Type B pancreatic cell (in vitro differentiated cells): ENCODE measurements at regions not wholly inside any gene's neighbourhood (a gene's known extent, or its start where the extent isn't known, plus 50 kb on each side); places are given as distances from the start of the nearest gene placed in this dataset.

Experiments used
- DNase-seq: peaks from one replicate; pipeline ENCODE4 v3.0.0; 2021; ENCODE audit warnings: mixed read lengths; ENCODE audit not compliant: unreplicated experiment; ENCODE audit errors: extremely low spot score
- H3K27ac Mint-ChIP-seq: 2 replicates; pipeline ENCODE4 v1.8.0; 2021; ENCODE audit warnings: mild to moderate bottlenecking, mixed read lengths
- H3K27me3 Mint-ChIP-seq: 2 replicates; pipeline ENCODE4 v1.8.0; 2021; ENCODE audit warnings: mixed read lengths
- H3K36me3 Mint-ChIP-seq: 2 replicates; pipeline ENCODE4 v1.8.0; 2021; ENCODE audit warnings: mixed read lengths
- H3K4me1 Mint-ChIP-seq: one replicate; pipeline ENCODE4 v1.8.0; 2021; ENCODE audit warnings: mixed read lengths; ENCODE audit not compliant: unreplicated experiment
- H3K4me3 Mint-ChIP-seq: 2 replicates; pipeline ENCODE4 v1.8.0; 2021; ENCODE audit warnings: mild to moderate bottlenecking, mixed read lengths
- H3K9me3 Mint-ChIP-seq: 2 replicates; pipeline ENCODE4 v1.8.0; 2021; ENCODE audit warnings: mixed read lengths
- TF ChIP-seq, protein P1 (sequence below): fragments of 200-600 bp; sonication (generic); conservative IDR thresholded peaks from 2 replicates; pipeline ENCODE4 v1.5.0; 2021; ENCODE audit warnings: antibody characterized with exemption, mild to moderate bottlenecking

DNA sequence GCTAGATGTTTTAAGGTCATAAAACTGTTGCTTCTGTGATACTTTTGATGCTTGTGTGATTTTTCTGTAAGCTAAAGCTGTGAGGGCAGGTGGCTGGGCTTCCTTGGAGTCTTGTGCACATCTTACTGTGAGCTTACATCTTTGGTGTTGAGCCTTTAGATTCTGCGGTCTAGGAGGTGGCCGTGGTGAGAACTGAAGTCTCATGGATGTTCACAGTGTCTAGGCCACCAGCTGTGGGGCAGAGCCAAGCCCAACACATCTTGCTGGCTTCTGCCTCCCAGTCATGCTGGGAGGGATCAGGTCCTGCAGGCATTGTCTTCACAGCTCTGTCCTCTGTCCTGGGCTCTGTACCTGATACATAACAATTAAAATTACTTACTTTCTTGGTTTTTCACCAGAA, 219.7 kb upstream of the HS6ST1 start:
- Mint-ChIP-seq H3K27ac (no peak overlapping the region), H3K4me1 (peaks cover 11% of the 10 kb centered on the region), H3K4me3 (no peak overlapping the region), H3K9me3 (peaks cover 6% of the 10 kb centered on the region), H3K36me3 (no peaks in the 10 kb centered on the region), H3K27me3 (no peaks in the 10 kb centered on the region)
- TF ChIP-seq, protein P1, sequence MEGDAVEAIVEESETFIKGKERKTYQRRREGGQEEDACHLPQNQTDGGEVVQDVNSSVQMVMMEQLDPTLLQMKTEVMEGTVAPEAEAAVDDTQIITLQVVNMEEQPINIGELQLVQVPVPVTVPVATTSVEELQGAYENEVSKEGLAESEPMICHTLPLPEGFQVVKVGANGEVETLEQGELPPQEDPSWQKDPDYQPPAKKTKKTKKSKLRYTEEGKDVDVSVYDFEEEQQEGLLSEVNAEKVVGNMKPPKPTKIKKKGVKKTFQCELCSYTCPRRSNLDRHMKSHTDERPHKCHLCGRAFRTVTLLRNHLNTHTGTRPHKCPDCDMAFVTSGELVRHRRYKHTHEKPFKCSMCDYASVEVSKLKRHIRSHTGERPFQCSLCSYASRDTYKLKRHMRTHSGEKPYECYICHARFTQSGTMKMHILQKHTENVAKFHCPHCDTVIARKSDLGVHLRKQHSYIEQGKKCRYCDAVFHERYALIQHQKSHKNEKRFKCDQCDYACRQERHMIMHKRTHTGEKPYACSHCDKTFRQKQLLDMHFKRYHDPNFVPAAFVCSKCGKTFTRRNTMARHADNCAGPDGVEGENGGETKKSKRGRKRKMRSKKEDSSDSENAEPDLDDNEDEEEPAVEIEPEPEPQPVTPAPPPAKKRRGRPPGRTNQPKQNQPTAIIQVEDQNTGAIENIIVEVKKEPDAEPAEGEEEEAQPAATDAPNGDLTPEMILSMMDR, result no peak
- DNase-seq, result no peak

DNA sequence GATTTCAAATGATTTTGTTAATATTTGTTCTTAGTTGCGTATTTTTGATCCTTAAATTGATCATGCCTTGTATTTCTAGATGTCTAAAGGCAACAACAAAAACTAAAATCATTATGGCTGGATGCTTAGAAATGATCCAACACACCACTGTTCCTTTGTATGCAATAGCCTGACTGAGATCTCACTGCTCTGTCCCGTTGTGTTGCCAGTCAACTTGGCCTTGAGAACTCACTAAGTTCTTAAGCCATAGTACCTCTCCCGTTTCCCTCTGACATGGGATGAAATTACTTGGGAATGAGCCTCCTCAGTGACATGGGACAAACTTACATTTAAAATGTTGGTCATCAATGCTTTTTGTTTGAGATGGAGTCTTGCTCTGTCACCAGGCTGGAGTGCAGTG, 222.0 kb upstream of the HS6ST1 start:
- no peak overlapping the region for H3K4me3 Mint-ChIP-seq
- H3K27me3 Mint-ChIP-seq, result no peaks in the 10 kb centered on the region
- TF ChIP-seq, protein P1, result no peak
- H3K27ac Mint-ChIP-seq, result no peak overlapping the region
- H3K9me3 Mint-ChIP-seq, result peaks cover 6% of the 10 kb centered on the region
- DNase-seq, result no peak
- no peaks in the 10 kb centered on the region for H3K36me3 Mint-ChIP-seq
- peaks cover 20% of the 10 kb centered on the region for H3K4me1 Mint-ChIP-seq

DNA sequence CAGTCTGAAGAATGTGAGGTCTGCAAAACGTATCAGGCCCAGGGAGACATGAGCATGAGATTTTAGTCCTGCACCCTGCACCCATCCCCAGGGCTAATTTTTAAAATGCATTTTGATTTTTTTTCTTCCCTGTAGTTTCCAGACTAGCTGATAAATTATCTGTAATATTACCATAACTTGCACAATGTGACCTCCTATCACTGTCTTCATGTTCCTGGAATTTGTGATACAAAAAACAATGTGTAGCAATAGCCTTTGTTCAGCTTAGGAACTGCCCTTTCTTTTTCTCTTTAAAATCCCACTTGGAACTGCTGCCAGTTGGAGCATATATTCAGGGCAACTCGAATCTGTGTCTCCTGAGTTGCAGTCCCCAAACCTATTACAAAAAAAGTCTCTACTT, 222.8 kb upstream of the HS6ST1 start:
- TF ChIP-seq, protein P1, result no peak
- Mint-ChIP-seq H3K4me3 (no peak overlapping the region), H3K36me3 (no peaks in the 10 kb centered on the region), H3K4me1 (peaks cover 20% of the 10 kb centered on the region), H3K27ac (no peak overlapping the region), H3K9me3 (peaks cover 6% of the 10 kb centered on the region), H3K27me3 (no peaks in the 10 kb centered on the region)
- DNase-seq, result no peak

DNA sequence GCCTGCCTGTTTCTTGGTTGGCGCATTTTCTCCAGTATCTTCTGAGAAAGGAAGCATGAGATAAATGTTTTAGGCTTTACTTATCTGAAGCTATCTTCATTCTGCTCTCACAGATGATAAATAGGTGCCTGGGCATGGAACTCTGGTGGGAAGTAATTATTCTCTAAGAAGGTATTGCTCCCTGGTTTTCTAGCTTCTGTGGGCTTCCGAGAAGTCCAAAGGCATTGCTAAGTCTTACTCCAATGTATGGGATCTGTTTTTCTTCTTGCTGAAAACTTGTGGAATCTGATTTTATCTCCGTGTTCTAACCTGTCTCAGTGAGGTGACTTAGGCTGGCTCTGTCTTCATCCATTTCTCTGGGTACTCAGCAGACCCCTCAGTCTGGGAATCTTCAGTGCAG, 224.4 kb upstream of the HS6ST1 start:
- Mint-ChIP-seq H3K27ac (no peak overlapping the region), H3K27me3 (no peaks in the 10 kb centered on the region), H3K36me3 (no peaks in the 10 kb centered on the region), H3K9me3 (no peaks in the 10 kb centered on the region), H3K4me3 (no peak overlapping the region), H3K4me1 (peaks cover 18% of the 10 kb centered on the region)
- TF ChIP-seq, protein P1, result no peak
- DNase-seq, result no peak

DNA sequence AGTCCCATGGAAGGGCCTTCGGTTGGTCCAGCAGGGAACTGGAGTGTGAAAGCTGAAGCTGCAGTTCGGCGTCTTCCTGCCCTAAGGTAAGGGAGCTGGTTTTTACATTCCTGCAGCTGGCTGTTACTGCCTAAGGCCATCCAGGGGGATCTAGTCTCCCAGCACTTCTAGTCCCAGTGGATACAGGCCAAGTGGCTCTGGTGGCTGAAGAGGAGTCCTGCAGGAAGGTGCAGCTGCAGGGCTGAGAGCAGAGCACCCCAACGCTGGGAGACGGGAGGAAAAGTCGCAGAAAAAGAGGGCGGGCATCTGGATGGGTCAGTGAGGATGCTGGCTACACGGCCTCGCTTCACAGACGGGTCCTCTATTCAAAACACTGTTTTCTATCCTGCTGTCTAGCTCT, 225.0 kb upstream of the HS6ST1 start:
- TF ChIP-seq, protein P1, result peak; percentile 45
- peaks cover 18% of the 10 kb centered on the region for H3K4me1 Mint-ChIP-seq
- no peaks in the 10 kb centered on the region for H3K27me3 Mint-ChIP-seq
- no peak overlapping the region for H3K27ac Mint-ChIP-seq
- no peak overlapping the region for H3K4me3 Mint-ChIP-seq
- H3K36me3 Mint-ChIP-seq, result no peaks in the 10 kb centered on the region
- no peak for DNase-seq
- H3K9me3 Mint-ChIP-seq, result no peaks in the 10 kb centered on the region

DNA sequence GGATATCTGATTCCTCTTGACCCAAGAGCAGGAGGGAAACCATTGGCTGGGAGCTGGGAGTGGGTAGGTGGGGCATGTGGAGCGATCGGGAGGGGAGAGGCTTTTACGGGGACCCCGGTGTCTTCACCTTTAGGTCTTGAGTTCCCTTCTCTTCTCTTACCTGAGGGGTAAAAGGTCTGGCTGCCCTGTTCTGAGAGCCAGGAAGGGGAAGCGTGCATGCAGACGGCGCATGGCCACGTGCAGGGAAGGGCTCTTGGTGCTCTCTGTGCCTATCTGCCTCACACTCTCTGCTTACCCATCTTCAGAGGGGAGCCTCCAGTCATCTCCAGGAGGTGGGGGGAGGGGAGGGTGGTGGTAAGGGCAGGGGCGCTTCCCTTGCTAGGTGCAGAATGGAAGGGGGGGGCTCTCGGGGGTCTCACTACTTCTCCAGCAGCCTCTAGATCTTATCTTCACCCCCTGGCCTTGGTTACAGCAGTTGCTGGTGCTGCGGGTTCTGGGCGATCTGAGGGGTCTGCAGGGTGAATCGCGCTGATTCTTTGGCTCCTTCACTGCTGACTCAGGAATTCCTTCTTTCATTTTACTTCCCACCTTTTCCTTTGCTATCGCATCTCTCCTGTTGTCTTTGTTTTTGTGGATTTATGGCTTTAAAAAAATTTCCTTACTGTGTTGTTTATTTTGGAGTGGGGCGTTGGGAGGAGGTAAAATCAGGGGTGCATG, 225.8 kb upstream of the HS6ST1 start:
- no peak for DNase-seq
- Mint-ChIP-seq H3K4me1 (peaks cover 22% of the 10 kb centered on the region), H3K36me3 (no peaks in the 10 kb centered on the region), H3K4me3 (no peak overlapping the region), H3K9me3 (no peaks in the 10 kb centered on the region), H3K27ac (no peak overlapping the region), H3K27me3 (no peaks in the 10 kb centered on the region)
- TF ChIP-seq, protein P1, result no peak
